ENCODE measurements at regions not wholly inside any gene's neighbourhood (a gene's known extent, or its start where the extent isn't known, plus 50 kb on each side); places are given as distances from the start of the nearest gene placed in this dataset.

DNA sequence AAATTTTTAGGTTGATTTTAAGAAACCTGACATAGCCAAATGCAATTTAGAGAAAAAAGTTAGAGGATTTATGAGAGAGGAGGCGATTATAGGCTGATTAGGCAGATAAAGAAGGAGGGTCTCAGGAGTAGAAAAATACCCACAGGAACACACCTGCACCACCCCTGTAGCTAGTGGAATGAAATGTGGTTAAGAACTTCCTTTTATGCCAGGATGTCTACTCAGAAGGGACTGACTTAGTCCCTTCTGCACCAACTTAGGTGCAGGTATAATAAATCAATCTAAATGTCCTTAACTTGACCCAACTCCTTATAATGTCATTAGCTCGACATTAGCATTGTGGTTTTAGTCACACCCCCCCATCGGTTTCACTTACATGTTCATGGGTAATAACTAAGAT lies 1274.5 kb upstream of the TMEFF2 start:
- intact Hi-C loops (cut with DNase I; ENCODE audit: low total_unique reads): no loop called here
- no peak for DNase-seq (ENCODE audit: low spot score in 2 of 2)
- H3K4me3 ChIP-seq (ENCODE audit: low read depth, poor library complexity, severe bottlenecking): no peak overlapping the region
- 58 to 81% methylated on average over 3 of the region's 3 CpGs for WGBS, 2 donors
- no peak for TF ChIP-seq POLR2A (IDR thresholded peaks at IDR 0.05)
- TF ChIP-seq, protein P1, sequence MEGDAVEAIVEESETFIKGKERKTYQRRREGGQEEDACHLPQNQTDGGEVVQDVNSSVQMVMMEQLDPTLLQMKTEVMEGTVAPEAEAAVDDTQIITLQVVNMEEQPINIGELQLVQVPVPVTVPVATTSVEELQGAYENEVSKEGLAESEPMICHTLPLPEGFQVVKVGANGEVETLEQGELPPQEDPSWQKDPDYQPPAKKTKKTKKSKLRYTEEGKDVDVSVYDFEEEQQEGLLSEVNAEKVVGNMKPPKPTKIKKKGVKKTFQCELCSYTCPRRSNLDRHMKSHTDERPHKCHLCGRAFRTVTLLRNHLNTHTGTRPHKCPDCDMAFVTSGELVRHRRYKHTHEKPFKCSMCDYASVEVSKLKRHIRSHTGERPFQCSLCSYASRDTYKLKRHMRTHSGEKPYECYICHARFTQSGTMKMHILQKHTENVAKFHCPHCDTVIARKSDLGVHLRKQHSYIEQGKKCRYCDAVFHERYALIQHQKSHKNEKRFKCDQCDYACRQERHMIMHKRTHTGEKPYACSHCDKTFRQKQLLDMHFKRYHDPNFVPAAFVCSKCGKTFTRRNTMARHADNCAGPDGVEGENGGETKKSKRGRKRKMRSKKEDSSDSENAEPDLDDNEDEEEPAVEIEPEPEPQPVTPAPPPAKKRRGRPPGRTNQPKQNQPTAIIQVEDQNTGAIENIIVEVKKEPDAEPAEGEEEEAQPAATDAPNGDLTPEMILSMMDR (IDR thresholded peaks at IDR 0.05): no peak

DNA sequence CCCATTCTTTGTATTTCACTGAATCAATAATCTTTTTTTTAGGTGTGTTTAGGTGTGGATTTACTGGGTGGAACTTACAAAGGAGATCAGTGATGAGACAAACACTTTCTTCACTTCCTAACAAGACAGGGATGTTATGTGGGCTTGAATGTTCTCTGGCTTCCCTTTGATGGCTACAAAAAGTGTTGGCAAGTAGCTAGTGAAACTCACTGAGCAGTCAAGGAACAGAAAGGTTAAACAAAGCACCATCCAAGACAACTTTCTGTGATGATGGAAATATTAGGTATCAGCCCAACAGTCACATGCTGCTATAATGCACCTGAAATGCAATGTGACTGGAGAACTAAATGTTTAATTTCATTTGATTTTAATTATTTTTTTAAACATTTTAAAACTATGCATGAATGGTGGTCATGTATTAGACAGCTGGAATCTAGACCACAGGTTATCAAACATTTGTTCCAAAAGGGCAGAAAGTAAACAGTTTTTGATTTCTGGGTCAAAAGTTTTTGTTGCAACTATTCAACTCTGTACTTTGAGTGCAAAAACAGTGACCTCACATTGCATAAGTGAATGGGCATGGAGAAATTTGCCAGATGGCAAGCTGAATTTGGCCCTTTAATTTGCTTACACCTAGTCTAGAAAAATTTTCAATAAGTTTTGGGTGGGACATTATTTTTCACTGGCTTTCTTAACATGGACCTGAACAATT lies 1272.7 kb upstream of the TMEFF2 start:
- TF ChIP-seq, protein P1 (IDR thresholded peaks at IDR 0.05): no peak
- intact Hi-C loops (cut with DNase I; ENCODE audit: low total_unique reads): no loop called here
- no peak overlapping the region for H3K4me3 ChIP-seq (ENCODE audit: low read depth, poor library complexity, severe bottlenecking)
- no peak for DNase-seq (ENCODE audit: low spot score in 2 of 2)

DNA sequence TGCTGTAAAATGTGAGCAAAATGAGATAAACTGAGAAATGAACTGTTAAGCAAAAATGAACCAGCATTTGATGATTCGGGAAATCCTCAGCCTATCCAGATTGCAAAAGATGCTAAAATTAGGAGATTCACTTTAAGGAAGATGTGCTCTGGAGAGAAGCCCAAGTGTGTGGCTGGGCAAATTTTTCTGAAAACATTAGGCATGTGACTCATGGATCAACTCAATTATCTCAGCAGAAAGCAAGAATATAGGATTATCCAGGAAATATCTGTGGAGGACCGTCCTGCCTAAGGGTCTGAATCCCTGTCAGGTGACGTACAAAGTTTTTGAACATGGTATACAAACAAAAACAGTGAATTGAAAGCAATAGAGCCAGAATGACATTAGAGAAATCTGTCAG lies 1268.3 kb upstream of the TMEFF2 start:
- WGBS, 2 donors: 75 to 80% methylated on average over 3 of the region's 3 CpGs
- TF ChIP-seq, protein P1 (IDR thresholded peaks at IDR 0.05): no peak
- TF ChIP-seq POLR2A (IDR thresholded peaks at IDR 0.05): no peak
- intact Hi-C loops (cut with DNase I; ENCODE audit: low total_unique reads): no loop called here
- DNase-seq (ENCODE audit: low spot score in 2 of 2): no peak
- no peak overlapping the region for H3K4me3 ChIP-seq (ENCODE audit: low read depth, poor library complexity, severe bottlenecking)

DNA sequence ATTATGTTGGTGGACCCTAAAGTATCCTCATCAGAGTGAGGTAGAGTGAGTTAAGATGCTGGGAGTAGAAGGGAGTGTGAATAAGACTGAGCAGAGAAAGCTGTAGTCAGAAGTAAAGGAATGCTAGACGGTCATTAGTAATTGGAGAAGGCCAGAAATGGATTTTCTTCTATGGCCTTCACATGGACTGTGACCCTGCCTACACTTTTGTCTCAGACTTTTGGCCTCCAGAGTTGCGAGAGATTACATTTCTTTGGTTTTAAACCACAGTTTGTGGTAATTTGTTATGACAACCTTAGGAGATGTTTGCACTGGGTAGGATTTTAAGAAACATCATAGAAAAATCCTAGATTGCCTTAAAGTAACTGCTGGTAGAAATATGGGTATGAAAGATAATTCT lies 1267.7 kb upstream of the TMEFF2 start:
- H3K4me3 ChIP-seq (ENCODE audit: low read depth, poor library complexity, severe bottlenecking): no peak overlapping the region
- intact Hi-C loops (cut with DNase I; ENCODE audit: low total_unique reads): no loop called here
- no peak for TF ChIP-seq POLR2A (IDR thresholded peaks at IDR 0.05)
- TF ChIP-seq, protein P1 (IDR thresholded peaks at IDR 0.05): no peak
- WGBS, 2 donors: 77 to 80% methylated on average over 2 of the region's 2 CpGs
- DNase-seq (ENCODE audit: low spot score in 2 of 2): no peak

DNA sequence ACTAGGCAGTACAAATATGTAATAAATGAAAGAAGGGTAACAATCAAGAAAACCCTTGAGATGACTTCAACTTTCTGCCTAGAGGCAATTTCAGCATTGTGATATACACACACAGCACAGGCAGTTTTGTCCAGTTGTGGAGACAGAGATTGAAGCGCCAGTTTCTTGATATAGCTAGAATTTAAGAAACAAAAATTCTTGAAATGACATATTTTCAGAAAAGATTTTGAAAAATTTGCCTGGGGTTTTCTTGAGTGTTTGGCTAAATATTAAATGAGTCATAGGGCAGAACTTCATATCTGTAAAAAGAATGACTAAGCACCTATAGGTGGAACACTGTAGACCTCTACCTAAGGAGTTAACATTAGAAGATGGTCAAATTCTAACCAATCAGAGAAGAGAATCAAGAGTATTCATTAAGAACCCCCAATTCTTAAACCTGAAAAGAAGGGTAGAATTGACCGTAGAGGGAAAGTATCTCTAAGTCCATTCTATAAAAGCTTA lies 1266.8 kb upstream of the TMEFF2 start:
- intact Hi-C loops (cut with DNase I; ENCODE audit: low total_unique reads): no loop called here
- no peak overlapping the region for H3K4me3 ChIP-seq (ENCODE audit: low read depth, poor library complexity, severe bottlenecking)
- whole genome bisulfite sequencing, 2 donors: 91 to 92% methylated on average over 2 of the region's 2 CpGs
- TF ChIP-seq POLR2A (IDR thresholded peaks at IDR 0.05): no peak
- TF ChIP-seq, protein P1 (IDR thresholded peaks at IDR 0.05): no peak
- DNase-seq (ENCODE audit: low spot score in 2 of 2): no peak

DNA sequence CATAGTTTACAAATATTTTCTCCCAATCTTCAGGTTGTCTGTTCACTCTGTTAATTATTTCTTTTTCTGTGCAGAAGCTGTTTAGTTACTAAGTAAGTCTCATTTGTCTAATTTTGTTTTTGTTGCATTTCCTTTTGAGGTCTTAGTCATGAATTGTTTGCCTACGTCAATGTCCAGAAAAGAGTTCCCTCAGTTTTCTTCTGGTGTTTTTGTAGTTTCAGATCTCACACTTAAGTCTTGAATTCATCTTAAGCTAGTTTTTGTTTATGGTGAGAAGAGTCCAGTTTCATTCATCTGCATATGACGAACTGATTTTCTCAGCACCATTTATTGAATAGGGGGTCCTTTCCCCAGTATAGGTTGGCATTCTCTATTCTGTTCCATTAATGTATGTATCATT lies 1252.2 kb upstream of the TMEFF2 start:
- no peak for DNase-seq (ENCODE audit: low spot score in 2 of 2)
- TF ChIP-seq POLR2A (IDR thresholded peaks at IDR 0.05): no peak
- TF ChIP-seq, protein P1 (IDR thresholded peaks at IDR 0.05): no peak
- intact Hi-C loops (cut with DNase I; ENCODE audit: low total_unique reads): no loop called here
- WGBS, 2 donors: 87 to 89% methylated on average over 2 of the region's 2 CpGs
- no peak overlapping the region for H3K4me3 ChIP-seq (ENCODE audit: low read depth, poor library complexity, severe bottlenecking)

Measured in lower leg skin (tissue), 4 donors.